MCF 10A (cell line): ENCODE measurements at regions not wholly inside any gene's neighbourhood (a gene's known extent, or its start where the extent isn't known, plus 50 kb on each side); places are given as distances from the start of the nearest gene placed in this dataset.

ENCODE experiments used
- BruUV-seq: library from RNA; stranded (reverse); fragments of 400-500 nt; replicated peaks from 2 replicates; lab custom pipeline; 2021; lab: Mats Ljungman, UMichigan
- CTCF ChIA-PET: fragments of 300-600 bp; sonication (Branson Sonifier 250); formaldehyde crosslinking; extraction: SDS; loops from one replicate; lab custom pipeline; 2021; ENCODE audit warnings: antibody characterized with exemption, inconsistent platforms; lab: Yijun Ruan, JAX
- POLR2A ChIA-PET: fragments of 300-600, 350-650 bp; sonication (Branson Sonifier 250); formaldehyde crosslinking; extraction: SDS; loops from one replicate; lab custom pipeline; 2020; ENCODE audit warnings: antibody characterized with exemption, inconsistent platforms; lab: Yijun Ruan, JAX
- DNase-seq: peaks from one replicate; pipeline ENCODE4 v3.0.0-alpha.2; 2018; ENCODE audit not compliant: unreplicated experiment
- H3K27ac Mint-ChIP-seq: one replicate; pipeline ENCODE4 v1.8.0; 2022; ENCODE audit warnings: mild to moderate bottlenecking, low read depth, mixed read lengths; ENCODE audit not compliant: unreplicated experiment
- H3K27me3 Mint-ChIP-seq: one replicate; pipeline ENCODE4 v1.8.0; 2022; ENCODE audit warnings: mixed read lengths; ENCODE audit not compliant: insufficient read depth, unreplicated experiment
- H3K36me3 Mint-ChIP-seq: one replicate; pipeline ENCODE4 v1.8.0; 2022; ENCODE audit warnings: mild to moderate bottlenecking, moderate library complexity, mixed read lengths; ENCODE audit not compliant: insufficient read depth, unreplicated experiment
- H3K4me1 Mint-ChIP-seq: one replicate; pipeline ENCODE4 v1.8.0; 2022; ENCODE audit warnings: mixed read lengths; ENCODE audit not compliant: insufficient read depth, unreplicated experiment
- H3K4me3 Mint-ChIP-seq: one replicate; pipeline ENCODE4 v1.8.0; 2022; ENCODE audit warnings: mild to moderate bottlenecking, moderate library complexity, mixed read lengths; ENCODE audit not compliant: unreplicated experiment
- H3K9me3 Mint-ChIP-seq: one replicate; pipeline ENCODE4 v1.8.0; 2022; ENCODE audit warnings: mixed read lengths; ENCODE audit not compliant: unreplicated experiment
- intact Hi-C: fragments of 100-400 bp; cut with micrococcal nuclease; formaldehyde crosslinking; loops from 2 replicates; pipeline ENCODE4 v1.14.1; 2022
- TF ChIP-seq, protein P1 (sequence below): fragments of 200-600 bp; IDR thresholded peaks from one replicate; pipeline ENCODE4 v1.8.0; 2022; ENCODE audit warnings: antibody characterized with exemption, mild to moderate bottlenecking; ENCODE audit not compliant: unreplicated experiment

DNA sequence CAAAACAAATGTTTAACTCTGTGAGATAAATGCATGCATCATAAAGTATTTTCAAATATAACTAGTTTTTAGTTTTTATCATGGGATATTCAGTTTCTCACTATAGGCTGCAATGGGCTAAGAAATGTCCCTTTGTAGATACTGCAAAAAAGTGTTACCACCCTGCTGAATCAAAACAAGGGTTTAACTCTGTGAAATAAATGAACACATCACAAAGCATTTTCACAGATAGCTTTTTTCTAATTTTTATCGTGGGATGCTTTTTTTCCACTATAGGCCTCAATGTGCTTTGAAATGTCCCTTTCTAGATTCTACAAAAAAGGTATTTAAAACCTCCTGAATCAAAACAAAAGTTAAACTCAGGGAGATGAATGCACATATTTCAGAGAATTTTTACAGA, 541.1 kb downstream of the KCNJ18 start:
- no peak overlapping the region for H3K27ac Mint-ChIP-seq
- no peak for DNase-seq
- TF ChIP-seq, protein P1, sequence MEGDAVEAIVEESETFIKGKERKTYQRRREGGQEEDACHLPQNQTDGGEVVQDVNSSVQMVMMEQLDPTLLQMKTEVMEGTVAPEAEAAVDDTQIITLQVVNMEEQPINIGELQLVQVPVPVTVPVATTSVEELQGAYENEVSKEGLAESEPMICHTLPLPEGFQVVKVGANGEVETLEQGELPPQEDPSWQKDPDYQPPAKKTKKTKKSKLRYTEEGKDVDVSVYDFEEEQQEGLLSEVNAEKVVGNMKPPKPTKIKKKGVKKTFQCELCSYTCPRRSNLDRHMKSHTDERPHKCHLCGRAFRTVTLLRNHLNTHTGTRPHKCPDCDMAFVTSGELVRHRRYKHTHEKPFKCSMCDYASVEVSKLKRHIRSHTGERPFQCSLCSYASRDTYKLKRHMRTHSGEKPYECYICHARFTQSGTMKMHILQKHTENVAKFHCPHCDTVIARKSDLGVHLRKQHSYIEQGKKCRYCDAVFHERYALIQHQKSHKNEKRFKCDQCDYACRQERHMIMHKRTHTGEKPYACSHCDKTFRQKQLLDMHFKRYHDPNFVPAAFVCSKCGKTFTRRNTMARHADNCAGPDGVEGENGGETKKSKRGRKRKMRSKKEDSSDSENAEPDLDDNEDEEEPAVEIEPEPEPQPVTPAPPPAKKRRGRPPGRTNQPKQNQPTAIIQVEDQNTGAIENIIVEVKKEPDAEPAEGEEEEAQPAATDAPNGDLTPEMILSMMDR, result no peak
- H3K9me3 Mint-ChIP-seq, result peaks cover 13% of the 10 kb centered on the region
- H3K4me1 Mint-ChIP-seq, result no peaks in the 10 kb centered on the region
- no peak overlapping the region for H3K4me3 Mint-ChIP-seq
- no TSS peak for BruUV-seq
- intact Hi-C loops, result no loop called here
- ChIA-PET POLR2A (no interaction called here), CTCF (interaction anchor here (1.3 kb wide), 1 partner anchor 11 kb away, joined by 4 read pairs; no protein-coding TSS in a partner anchor)
- no peaks in the 10 kb centered on the region for H3K27me3 Mint-ChIP-seq
- no peaks in the 10 kb centered on the region for H3K36me3 Mint-ChIP-seq

DNA sequence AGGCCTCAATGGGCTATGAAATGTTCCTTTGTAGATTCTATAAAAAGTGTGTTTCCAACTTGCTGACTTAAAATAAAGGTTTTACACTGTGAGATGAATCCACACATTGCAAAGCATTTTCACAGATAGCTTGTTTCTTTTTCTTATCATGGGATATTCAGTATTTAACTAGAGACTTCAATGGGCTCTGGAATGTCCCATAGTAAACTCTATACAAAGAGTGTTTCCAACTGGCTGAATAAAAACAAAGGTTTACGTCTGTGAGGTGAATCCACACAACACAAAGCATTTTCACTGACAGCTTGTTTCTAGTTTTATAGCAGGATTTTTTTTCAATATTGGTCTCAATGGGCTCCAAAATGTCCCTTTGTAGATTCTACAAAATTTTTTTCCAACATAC, 550.1 kb downstream of the KCNJ18 start:
- H3K27ac Mint-ChIP-seq, result no peak overlapping the region
- DNase-seq, result no peak
- TF ChIP-seq, protein P1, result no peak
- no TSS peak for BruUV-seq
- H3K36me3 Mint-ChIP-seq, result no peaks in the 10 kb centered on the region
- intact Hi-C loops, result no loop called here
- H3K4me1 Mint-ChIP-seq, result no peaks in the 10 kb centered on the region
- H3K27me3 Mint-ChIP-seq, result no peaks in the 10 kb centered on the region
- no peaks in the 10 kb centered on the region for H3K9me3 Mint-ChIP-seq
- CTCF ChIA-PET, result no interaction called here
- POLR2A ChIA-PET, result no interaction called here
- H3K4me3 Mint-ChIP-seq, result no peak overlapping the region

DNA sequence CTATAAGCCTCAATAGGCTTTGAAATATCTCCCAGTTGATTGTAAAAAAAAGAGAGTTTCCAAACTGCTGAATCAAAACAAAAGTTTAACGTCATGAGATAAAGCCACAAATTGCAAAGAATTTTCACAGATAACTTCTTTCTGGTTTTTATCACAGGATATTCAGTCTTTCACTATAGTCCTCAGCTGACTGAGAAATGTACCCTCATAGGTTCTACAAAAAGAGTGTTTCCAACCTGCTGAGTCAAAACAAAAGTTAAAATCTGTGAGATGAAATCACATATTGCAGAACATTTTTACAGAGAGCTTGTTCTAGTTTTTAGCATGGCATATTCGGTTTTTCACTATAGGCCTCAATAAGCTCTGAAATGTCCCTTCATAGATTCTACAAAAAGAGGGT, 559.2 kb downstream of the KCNJ18 start:
- Mint-ChIP-seq H3K9me3 (no peaks in the 10 kb centered on the region), H3K27ac (no peak overlapping the region)
- CTCF ChIA-PET, result no interaction called here

DNA sequence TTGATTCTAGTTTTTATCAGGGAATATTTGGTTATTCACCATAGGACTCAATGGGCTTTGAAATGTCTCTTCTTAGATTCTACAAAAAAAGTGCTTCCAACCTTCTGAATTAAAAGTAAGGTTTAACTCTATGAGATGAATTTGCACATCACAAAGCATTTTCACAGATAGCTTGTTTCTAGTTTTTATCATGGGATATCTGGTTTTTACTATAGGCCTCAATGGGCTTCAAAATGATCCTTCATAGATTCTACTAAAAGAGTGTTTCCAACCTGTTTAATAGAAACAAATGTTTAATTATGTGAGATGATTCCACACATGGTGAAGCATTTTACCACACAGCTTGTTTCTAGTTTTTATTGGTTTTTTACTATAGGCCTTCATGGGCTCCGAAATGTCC, 560.7 kb downstream of the KCNJ18 start:
- CTCF ChIA-PET, result interaction anchor here (1.2 kb wide), 1 partner anchor 15 kb away, joined by 3 read pairs; no protein-coding TSS in a partner anchor
- no TSS peak for BruUV-seq
- no peaks in the 10 kb centered on the region for H3K27me3 Mint-ChIP-seq
- H3K4me1 Mint-ChIP-seq, result no peaks in the 10 kb centered on the region
- no peak overlapping the region for H3K27ac Mint-ChIP-seq
- H3K36me3 Mint-ChIP-seq, result no peaks in the 10 kb centered on the region
- no peak overlapping the region for H3K4me3 Mint-ChIP-seq
- TF ChIP-seq, protein P1, result no peak
- POLR2A ChIA-PET, result no interaction called here
- intact Hi-C loops, result no loop called here
- DNase-seq, result no peak
- H3K9me3 Mint-ChIP-seq, result no peaks in the 10 kb centered on the region

More for the DNA sequence above, 559.2 kb downstream of the KCNJ18 start:
- Mint-ChIP-seq H3K36me3 (no peaks in the 10 kb centered on the region), H3K4me3 (no peak overlapping the region), H3K27me3 (no peaks in the 10 kb centered on the region), H3K4me1 (no peaks in the 10 kb centered on the region)
- POLR2A ChIA-PET, result no interaction called here
- no TSS peak for BruUV-seq
- DNase-seq, result no peak
- intact Hi-C loops, result no loop called here
- TF ChIP-seq, protein P1, result no peak
